Upper lobe of right lung (tissue), 1 donor: ENCODE measurements at regions not wholly inside any gene's neighbourhood (a gene's known extent, or its start where the extent isn't known, plus 50 kb on each side); places are given as distances from the start of the nearest gene placed in this dataset.

Experiments
- ATAC-seq: fragments of 200-7000 bp; cut with Tn5 transposase; one replicate; pipeline ENCODE4 v1.9.1; 2020; ENCODE audit warnings: mild to moderate bottlenecking, moderate library complexity
- DNase-seq: peaks from one replicate; pipeline ENCODE4 v3.0.0-alpha.2; 2020
- H3K27ac ChIP-seq: fragments of 200-600 bp; one replicate; pipeline ENCODE4 v1.8.0; 2022
- H3K27me3 ChIP-seq: fragments of 200-600 bp; one replicate; pipeline ENCODE4 v1.8.0; 2022; ENCODE audit warnings: mild to moderate bottlenecking
- H3K36me3 ChIP-seq: fragments of 200-600 bp; one replicate; pipeline ENCODE4 v1.8.0; 2022
- H3K4me1 ChIP-seq: fragments of 200-600 bp; one replicate; pipeline ENCODE4 v1.8.0; 2022
- H3K4me3 ChIP-seq: fragments of 200-600 bp; one replicate; pipeline ENCODE4 v1.8.0; 2022; ENCODE audit warnings: mild to moderate bottlenecking
- H3K9me3 ChIP-seq: fragments of 200-600 bp; one replicate; pipeline ENCODE4 v1.8.0; 2022
- intact Hi-C: fragments of 100-400 bp; cut with DNase I; formaldehyde crosslinking; loops from one replicate; pipeline ENCODE4 v1.11.0; 2022
- TF ChIP-seq, protein P1 (sequence below): fragments of 200-600 bp; IDR thresholded peaks from one replicate; pipeline ENCODE4 v1.8.0; 2022; ENCODE audit warnings: antibody characterized with exemption
- donor health status: DM: no; HTN: yes; CAD: no; lungs with severe emphysema.

DNA sequence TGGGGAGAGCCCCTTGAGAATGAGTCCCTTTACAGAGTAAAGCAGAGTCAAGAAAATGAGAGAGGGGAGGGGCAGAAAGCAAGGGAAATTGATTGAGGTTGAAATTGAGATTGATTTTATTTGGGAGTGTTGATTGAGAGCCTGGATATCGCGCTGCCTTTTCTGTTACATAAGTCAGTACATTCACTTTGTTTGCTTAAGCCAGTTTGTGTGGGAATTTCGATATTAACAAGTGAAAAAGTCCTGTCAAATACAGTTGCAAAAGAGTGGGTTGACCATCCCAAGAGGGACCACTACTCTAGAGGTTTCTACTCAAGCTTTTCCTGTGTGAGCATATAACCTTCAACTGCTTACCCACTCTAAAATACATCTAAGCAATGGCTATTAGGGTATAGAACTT, 331.4 kb upstream of the AZI2 start:
- ATAC-seq (no peak), DNase-seq (no peak)
- H3K36me3 ChIP-seq = no peaks in the 10 kb centered on the region
- no peaks in the 10 kb centered on the region for H3K27me3 ChIP-seq
- TF ChIP-seq, protein P1, sequence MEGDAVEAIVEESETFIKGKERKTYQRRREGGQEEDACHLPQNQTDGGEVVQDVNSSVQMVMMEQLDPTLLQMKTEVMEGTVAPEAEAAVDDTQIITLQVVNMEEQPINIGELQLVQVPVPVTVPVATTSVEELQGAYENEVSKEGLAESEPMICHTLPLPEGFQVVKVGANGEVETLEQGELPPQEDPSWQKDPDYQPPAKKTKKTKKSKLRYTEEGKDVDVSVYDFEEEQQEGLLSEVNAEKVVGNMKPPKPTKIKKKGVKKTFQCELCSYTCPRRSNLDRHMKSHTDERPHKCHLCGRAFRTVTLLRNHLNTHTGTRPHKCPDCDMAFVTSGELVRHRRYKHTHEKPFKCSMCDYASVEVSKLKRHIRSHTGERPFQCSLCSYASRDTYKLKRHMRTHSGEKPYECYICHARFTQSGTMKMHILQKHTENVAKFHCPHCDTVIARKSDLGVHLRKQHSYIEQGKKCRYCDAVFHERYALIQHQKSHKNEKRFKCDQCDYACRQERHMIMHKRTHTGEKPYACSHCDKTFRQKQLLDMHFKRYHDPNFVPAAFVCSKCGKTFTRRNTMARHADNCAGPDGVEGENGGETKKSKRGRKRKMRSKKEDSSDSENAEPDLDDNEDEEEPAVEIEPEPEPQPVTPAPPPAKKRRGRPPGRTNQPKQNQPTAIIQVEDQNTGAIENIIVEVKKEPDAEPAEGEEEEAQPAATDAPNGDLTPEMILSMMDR = no peak
- H3K4me3 ChIP-seq = no peak overlapping the region
- H3K9me3 ChIP-seq = no peaks in the 10 kb centered on the region
- H3K27ac ChIP-seq = no peak overlapping the region
- intact Hi-C loops = no loop called here
- H3K4me1 ChIP-seq = no peaks in the 10 kb centered on the region

DNA sequence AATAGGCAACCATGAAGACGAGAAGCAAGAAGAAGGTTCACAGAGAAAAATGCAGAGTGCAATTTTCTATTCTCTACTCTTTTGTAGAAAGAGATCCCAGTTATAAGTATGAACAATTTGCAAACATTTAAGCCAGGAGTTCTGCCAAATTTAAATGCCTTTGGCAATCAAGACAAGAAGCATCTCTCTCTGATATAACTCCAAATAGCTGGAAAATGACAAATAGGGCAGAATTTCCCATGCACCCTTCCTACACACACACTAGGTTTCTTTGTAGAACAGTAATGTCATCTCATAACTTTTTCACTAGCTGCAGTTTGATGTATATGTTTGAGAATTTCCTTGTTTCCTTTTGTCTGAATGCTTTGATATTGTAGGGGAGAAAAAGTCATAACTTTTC, 333.5 kb upstream of the AZI2 start:
- Histone ChIP-seq H3K4me3 (no peak overlapping the region), H3K27ac (no peak overlapping the region), H3K4me1 (no peaks in the 10 kb centered on the region), H3K9me3 (no peaks in the 10 kb centered on the region), H3K27me3 (no peaks in the 10 kb centered on the region), H3K36me3 (no peaks in the 10 kb centered on the region)
- no peak for ATAC-seq
- TF ChIP-seq, protein P1 = no peak
- DNase-seq = no peak
- intact Hi-C loops = no loop called here

DNA sequence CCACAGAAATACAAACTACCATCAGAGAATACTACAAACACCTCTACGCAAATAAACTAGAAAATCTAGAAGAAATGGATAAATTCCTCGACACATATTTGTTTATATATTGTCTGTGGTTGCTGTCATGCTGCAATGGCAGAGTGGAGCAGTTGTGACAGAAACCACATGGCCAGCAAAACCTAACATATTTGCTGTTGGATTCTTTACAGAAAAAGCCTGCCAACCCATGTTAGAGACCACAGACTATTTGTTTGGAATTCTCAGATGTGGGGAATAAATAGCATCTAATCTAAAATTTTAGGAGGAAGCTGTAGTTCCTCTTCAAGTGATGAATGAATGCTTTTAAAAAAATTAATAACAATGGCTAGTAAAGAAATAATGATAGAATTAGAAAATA, 341.6 kb upstream of the AZI2 start:
- intact Hi-C loops = no loop called here
- ATAC-seq (no peak), DNase-seq (no peak)
- Histone ChIP-seq H3K36me3 (no peaks in the 10 kb centered on the region), H3K27ac (no peak overlapping the region), H3K27me3 (no peaks in the 10 kb centered on the region), H3K9me3 (no peaks in the 10 kb centered on the region), H3K4me1 (no peaks in the 10 kb centered on the region), H3K4me3 (no peak overlapping the region)
- TF ChIP-seq, protein P1 = no peak

DNA sequence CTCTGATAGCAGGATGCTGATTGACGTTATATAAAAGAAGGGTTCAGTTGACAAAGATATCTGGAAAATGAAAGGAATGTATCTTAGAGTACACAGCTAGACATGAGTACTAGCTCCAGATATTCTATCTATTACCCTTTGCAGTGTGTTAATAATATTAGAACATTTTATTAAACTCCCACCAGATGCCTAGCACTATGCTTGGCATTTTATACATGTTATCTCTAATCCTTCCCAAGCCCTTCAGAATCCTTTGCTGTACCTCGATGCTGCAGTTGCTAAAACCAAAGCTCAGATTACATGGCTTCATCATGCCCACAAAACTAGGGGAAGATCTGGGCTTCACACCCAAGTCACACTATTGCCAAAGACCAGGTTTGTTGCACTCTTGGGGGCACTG, 350.1 kb upstream of the AZI2 start:
- no peak for DNase-seq
- H3K36me3 ChIP-seq = no peaks in the 10 kb centered on the region
- H3K27ac ChIP-seq = no peak overlapping the region
- H3K9me3 ChIP-seq = no peaks in the 10 kb centered on the region
- TF ChIP-seq, protein P1 = no peak
- H3K27me3 ChIP-seq = no peaks in the 10 kb centered on the region
- no peak for ATAC-seq
- intact Hi-C loops = no loop called here
- H3K4me3 ChIP-seq = no peak overlapping the region
- H3K4me1 ChIP-seq = no peaks in the 10 kb centered on the region

DNA sequence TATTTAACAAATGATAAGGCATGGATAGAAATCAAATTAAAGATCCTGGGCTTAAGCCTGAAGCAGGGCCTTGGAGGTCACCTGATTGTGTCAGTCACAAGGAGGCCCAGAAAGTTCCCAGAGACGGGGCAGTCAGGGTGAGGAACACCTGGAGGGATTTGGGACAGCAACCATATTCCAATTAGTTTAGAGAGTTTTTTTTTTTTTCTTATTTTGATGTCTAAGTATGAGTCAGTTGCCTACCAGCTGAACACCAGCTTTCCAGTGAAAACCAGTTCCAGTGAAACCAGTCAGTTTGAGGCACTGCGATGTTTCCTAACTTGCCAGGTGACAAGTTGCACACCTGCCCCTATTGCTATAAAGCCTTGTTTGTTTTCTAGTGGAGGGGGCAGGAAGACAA, 350.7 kb upstream of the AZI2 start:
- Histone ChIP-seq H3K27ac (no peak overlapping the region), H3K27me3 (no peaks in the 10 kb centered on the region), H3K4me1 (no peaks in the 10 kb centered on the region), H3K36me3 (no peaks in the 10 kb centered on the region), H3K9me3 (no peaks in the 10 kb centered on the region), H3K4me3 (no peak overlapping the region)
- TF ChIP-seq, protein P1 = no peak
- DNase-seq = no peak
- ATAC-seq = no peak
- intact Hi-C loops = no loop called here

DNA sequence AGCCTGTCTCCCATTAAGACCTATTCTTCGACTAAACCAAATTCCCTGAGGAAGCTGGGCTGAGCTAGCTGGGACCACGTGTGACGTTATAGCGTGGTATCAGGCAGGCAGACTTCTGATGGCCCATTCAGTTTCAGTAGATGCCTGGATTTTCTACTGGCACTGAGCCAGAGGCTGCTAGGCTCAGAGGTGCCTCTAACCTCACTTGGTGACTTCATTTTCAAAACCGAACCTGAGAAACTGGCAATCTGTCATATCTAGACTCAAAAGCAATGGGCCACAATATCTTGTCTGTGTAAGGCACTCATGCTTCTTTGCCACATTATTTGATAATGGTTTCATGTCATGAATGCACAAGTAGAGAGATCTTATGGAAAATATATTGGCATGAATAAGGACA, 352.1 kb upstream of the AZI2 start:
- TF ChIP-seq, protein P1 = no peak
- no peaks in the 10 kb centered on the region for H3K4me1 ChIP-seq
- DNase-seq = no peak

More for the DNA sequence above, 352.1 kb upstream of the AZI2 start:
- intact Hi-C loops = no loop called here
- no peak overlapping the region for H3K4me3 ChIP-seq
- H3K9me3 ChIP-seq = no peaks in the 10 kb centered on the region
- H3K27me3 ChIP-seq = no peaks in the 10 kb centered on the region
- no peaks in the 10 kb centered on the region for H3K36me3 ChIP-seq
- no peak overlapping the region for H3K27ac ChIP-seq
- ATAC-seq = no peak
